ENCODE measurements at regions not wholly inside any gene's neighbourhood (a gene's known extent, or its start where the extent isn't known, plus 50 kb on each side); places are given as distances from the start of the nearest gene placed in this dataset.

- Mint-ChIP-seq H3K4me1 (ENCODE audit: low read depth) (no peaks in the 10 kb centered on the region), H3K4me3 (no peak overlapping the region), H3K27me3 (peaks cover 5% of the 10 kb centered on the region), H3K9me3 (no peaks in the 10 kb centered on the region), H3K36me3 (ENCODE audit: low read depth) (no peaks in the 10 kb centered on the region), H3K27ac (no peak overlapping the region)
- H3K36me3 ChIP-seq (ENCODE audit: insufficient read depth, low read length): no peaks in the 10 kb centered on the region
- ChIA-PET POLR2A (no interaction called here), CTCF (no interaction called here)
- no peak overlapping the region for H3K27ac ChIP-seq (ENCODE audit: low read depth in 1 of 2, low read length in 2 of 2)
- intact Hi-C loops (cut with DNase I, micrococcal nuclease): no loop called here
- no peaks in the 10 kb centered on the region for H3K9me3 ChIP-seq (ENCODE audit: control insufficient read depth in 1 of 2, insufficient read depth in 1 of 2, low read length in 2 of 2)
- peaks cover under 1% of the 10 kb centered on the region for H3K4me1 ChIP-seq (ENCODE audit: insufficient read depth, low read length)
- DNase-seq: no peak
- ATAC-seq (ENCODE audit: poor library complexity): no peak
- H3K4me3 ChIP-seq (ENCODE audit: low read length): no peak overlapping the region
- TF ChIP-seq CTCF (IDR thresholded peaks at IDR 0.05): no peak
- no peaks in the 10 kb centered on the region for H3K27me3 ChIP-seq (ENCODE audit: control insufficient read depth in 1 of 2, insufficient read depth in 2 of 2, low read length in 2 of 2)
Measured at GRCh38 chr1:94608142-94608851, 66.7 kb upstream of the F3 start.

- POLR2A ChIA-PET: no interaction called here
- H3K4me1 ChIP-seq (ENCODE audit: insufficient read depth, low read length): peaks cover 2% of the 10 kb centered on the region
- Mint-ChIP-seq H3K4me3 (no peak overlapping the region), H3K27ac (no peak overlapping the region), H3K4me1 (ENCODE audit: low read depth) (peaks cover 4% of the 10 kb centered on the region), H3K9me3 (no peaks in the 10 kb centered on the region), H3K27me3 (peaks cover 5% of the 10 kb centered on the region), H3K36me3 (ENCODE audit: low read depth) (no peaks in the 10 kb centered on the region)
- H3K27me3 ChIP-seq (ENCODE audit: control insufficient read depth in 1 of 2, insufficient read depth in 2 of 2, low read length in 2 of 2): no peaks in the 10 kb centered on the region
- CTCF ChIA-PET: no interaction called here
- no peak overlapping the region for H3K4me3 ChIP-seq (ENCODE audit: low read length)
- no peak overlapping the region for H3K27ac ChIP-seq (ENCODE audit: low read depth in 1 of 2, low read length in 2 of 2)
- no peak for ATAC-seq (ENCODE audit: poor library complexity)
- no peak for TF ChIP-seq CTCF (IDR thresholded peaks at IDR 0.05)
- DNase-seq: no peak
- no peaks in the 10 kb centered on the region for H3K36me3 ChIP-seq (ENCODE audit: insufficient read depth, low read length)
- intact Hi-C loops (cut with DNase I, micrococcal nuclease): no loop called here
- H3K9me3 ChIP-seq (ENCODE audit: control insufficient read depth in 1 of 2, insufficient read depth in 1 of 2, low read length in 2 of 2): no peaks in the 10 kb centered on the region
Measured at GRCh38 chr1:94607398-94607797, 65.8 kb upstream of the F3 start.

GRCh38 chr1:94606471-94606870 lies 64.9 kb upstream of the F3 start:
- ATAC-seq (ENCODE audit: poor library complexity) (no peak), DNase-seq (no peak)
- Histone ChIP-seq H3K4me1 (ENCODE audit: insufficient read depth, low read length) (peaks cover 7% of the 10 kb centered on the region), H3K9me3 (ENCODE audit: control insufficient read depth in 1 of 2, insufficient read depth in 1 of 2, low read length in 2 of 2) (no peaks in the 10 kb centered on the region), H3K27me3 (ENCODE audit: control insufficient read depth in 1 of 2, insufficient read depth in 2 of 2, low read length in 2 of 2) (no peaks in the 10 kb centered on the region), H3K36me3 (ENCODE audit: insufficient read depth, low read length) (no peaks in the 10 kb centered on the region), H3K4me3 (ENCODE audit: low read length) (no peak overlapping the region), H3K27ac (ENCODE audit: low read depth in 1 of 2, low read length in 2 of 2) (no peak overlapping the region)
- POLR2A ChIA-PET: no interaction called here
- Mint-ChIP-seq H3K36me3 (ENCODE audit: low read depth) (no peaks in the 10 kb centered on the region), H3K4me1 (ENCODE audit: low read depth) (peaks cover 4% of the 10 kb centered on the region), H3K9me3 (no peaks in the 10 kb centered on the region), H3K4me3 (no peak overlapping the region), H3K27me3 (peaks cover 5% of the 10 kb centered on the region), H3K27ac (no peak overlapping the region)
- intact Hi-C loops (cut with DNase I, micrococcal nuclease): no loop called here
- no peak for TF ChIP-seq CTCF (IDR thresholded peaks at IDR 0.05)
- CTCF ChIA-PET: no interaction called here

All from CD4-positive, alpha-beta T cell (primary cell).